GM21515 (cell line): ENCODE measurements at regions not wholly inside any gene's neighbourhood (a gene's known extent, or its start where the extent isn't known, plus 50 kb on each side); places are given as distances from the start of the nearest gene placed in this dataset.
A peak's percentile ranks its signal among the peaks of the same experiment; 100 is the strongest.

Experiments
- ATAC-seq: cut with Tn5 transposase; IDR thresholded peaks from one replicate; pipeline ENCODE4 v1.9.1; 2021; ENCODE audit not compliant: unreplicated experiment

DNA sequence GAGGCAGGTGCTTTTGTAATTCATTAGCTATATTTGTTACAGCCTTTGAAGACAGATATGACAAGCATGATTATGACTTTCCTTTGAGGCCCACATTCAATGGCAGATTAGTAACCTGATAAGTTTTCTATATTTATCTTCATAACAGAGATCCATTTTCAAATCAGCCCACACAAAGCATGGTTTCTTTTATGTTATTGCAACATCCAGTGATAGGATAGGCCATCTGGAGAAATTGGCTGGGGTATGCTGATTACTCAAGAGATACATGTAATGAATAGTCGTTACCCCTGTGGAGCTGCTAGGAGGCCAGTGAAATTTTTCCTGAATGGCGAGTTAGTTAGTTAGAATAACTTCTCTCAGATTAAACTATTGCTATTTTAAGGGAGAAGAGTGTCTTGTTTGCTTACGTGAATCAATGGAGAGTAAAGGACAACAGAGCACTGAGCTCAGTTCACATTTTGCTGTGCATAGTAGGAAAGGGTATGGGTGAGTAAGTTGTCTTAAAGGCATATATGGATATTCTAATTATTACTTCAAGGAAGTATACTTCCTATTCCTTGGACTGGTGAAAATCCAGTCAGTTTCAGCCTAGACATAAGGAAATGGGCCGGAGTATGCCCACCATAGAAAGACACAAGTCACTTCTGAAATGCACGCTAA, 79.2 kb upstream of the DKK2 start:
- ATAC-seq, result no peak

DNA sequence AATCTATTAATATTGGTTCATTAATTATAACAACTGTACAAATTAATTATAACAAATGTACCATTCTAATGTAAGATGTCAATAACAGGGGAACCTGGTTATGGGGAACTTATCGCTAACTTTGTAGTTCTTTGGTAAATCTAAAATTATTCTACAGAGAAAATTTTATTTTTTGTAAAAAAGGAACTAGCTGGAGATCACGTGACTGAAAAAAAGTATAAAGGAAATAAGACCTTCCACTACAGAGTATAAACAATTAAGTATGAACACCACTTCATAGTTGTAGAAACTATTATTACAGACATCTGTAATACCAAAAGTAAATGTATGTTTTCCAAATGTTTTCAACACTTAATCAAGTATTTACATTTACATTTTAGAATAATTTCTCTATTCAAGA, 77.9 kb upstream of the DKK2 start:
- ATAC-seq, result no peak

DNA sequence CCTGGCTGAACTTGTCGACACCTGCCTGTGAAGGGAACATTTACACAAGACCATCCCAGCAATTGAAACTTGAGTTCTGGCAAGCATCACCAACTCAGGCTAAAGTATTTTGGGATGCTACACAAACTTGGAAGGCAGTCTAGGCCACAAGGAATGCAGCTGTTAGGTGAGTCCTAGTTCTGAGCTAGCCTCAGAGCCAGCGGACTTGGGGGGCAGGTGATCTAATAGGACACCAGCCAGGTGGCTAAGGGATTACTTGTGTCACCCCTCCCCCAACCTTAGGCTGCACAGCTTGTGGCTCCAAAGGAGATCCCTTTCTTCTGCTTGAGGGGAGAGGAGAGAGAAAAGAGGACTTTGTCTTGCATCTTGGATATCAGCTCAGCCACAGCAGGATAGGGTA, 62.3 kb upstream of the DKK2 start:
- no peak for ATAC-seq

DNA sequence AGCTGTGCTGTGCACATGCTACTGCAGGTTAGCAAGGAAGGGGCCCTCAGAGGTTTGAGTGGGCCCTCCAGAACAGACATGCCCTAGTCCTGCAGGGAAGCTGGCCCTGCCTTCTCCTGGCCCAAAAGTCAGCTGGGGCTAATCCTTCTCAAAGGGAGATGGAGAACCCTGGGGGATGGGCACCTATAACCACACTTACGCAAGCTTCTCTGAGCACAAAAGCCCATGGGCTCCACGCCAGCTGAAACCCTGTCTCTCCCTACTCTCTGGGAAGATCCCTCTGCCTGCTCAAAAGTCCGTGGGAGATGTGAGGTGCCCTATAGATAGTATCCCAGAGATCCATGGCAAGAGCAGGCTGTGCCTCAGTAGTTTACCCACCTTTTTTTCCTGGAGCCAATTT, 58.9 kb upstream of the DKK2 start:
- ATAC-seq, result no peak

DNA sequence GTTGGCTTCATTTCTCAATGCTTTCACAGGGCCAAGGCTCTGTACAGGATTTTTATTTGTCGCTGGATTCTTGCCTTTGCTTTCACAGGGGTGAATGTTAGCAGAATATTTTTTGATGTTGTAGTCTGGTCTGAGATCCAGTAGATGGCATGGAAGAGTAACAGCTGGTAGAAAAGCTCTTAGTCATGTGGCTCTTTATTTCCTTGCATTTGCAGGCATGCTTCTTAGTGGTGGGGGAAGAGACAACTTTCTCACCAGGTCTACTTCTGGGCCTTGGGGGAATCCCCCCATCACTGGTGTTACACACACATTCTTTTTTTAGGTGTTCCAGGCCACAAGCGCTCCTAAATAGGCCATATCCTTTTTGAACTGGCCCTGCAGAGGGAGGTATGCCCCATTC, 58.2 kb upstream of the DKK2 start:
- ATAC-seq, result peak; percentile 55
